K562 (cell line): ENCODE measurements at regions not wholly inside any gene's neighbourhood (a gene's known extent, or its start where the extent isn't known, plus 50 kb on each side); places are given as distances from the start of the nearest gene placed in this dataset.

ENCODE experiments used
- ATAC-seq: fragments of 200-7000 bp; cut with Tn5 transposase; 3 replicates; pipeline ENCODE4 v1.9.1; 2020; ENCODE audit warnings: moderate library complexity
- BruUV-seq: library from RNA; stranded (reverse); fragments of 400-500 nt; replicated peaks from 2 replicates; lab custom pipeline; 2021; lab: Mats Ljungman, UMichigan
- CTCF ChIA-PET: fragments of 300-600 bp; formaldehyde crosslinking; extraction: SDS; loops from one replicate; lab custom pipeline; 2021; ENCODE audit warnings: low intra/inter-chr PET ratio; lab: Yijun Ruan, JAX
- POLR2A ChIA-PET: fragments of 300-600, 350-650 bp; sonication (Branson Sonifier 250); formaldehyde crosslinking; extraction: SDS; loops from one replicate; lab custom pipeline; 2021; ENCODE audit warnings: antibody characterized with exemption, inconsistent platforms; lab: Yijun Ruan, JAX
- DNase-seq, 4 experiments: peaks; one replicate each; pipeline versions ENCODE4 v3.0.0 to v3.0.0-alpha.2; 2011 to 2018; ENCODE audit warnings: low spot score in 3 of 4, mixed read lengths in 3 of 4; ENCODE audit errors: extremely low read depth in 1 of 4
- FAIRE-seq: peaks from 2 replicates; lab custom pipeline; 2011; peaks lifted over from hg19 to GRCh38; lab: Jason Lieb, UNC
- H2AFZ ChIP-seq: 2 replicates; pipeline ENCODE4 v1.6.0; 2011; ENCODE audit warnings: low read depth, low read length, control low read depth, inconsistent platforms
- H3K27ac ChIP-seq: fragments of 200-600 bp; 3 replicates; pipeline ENCODE4 v1.8.0; 2011; ENCODE audit warnings: low read depth, mild to moderate bottlenecking, control low read depth, inconsistent platforms, low read length, moderate library complexity, mixed read lengths; ENCODE audit errors: extremely low read depth
- H3K27me3 ChIP-seq, 2 experiments: fragments of 300-600 bp in 1 of 2; 2 replicates in 1 of 2; 3 replicates in 1 of 2; pipeline versions ENCODE4 v1.6.0 to v1.8.0; 2011; ENCODE audit warnings: inconsistent platforms in 2 of 2, low read length in 2 of 2, mild to moderate bottlenecking in 1 of 2, mixed read lengths in 1 of 2, moderate library complexity in 1 of 2; ENCODE audit not compliant: control insufficient read depth in 2 of 2, insufficient read depth in 2 of 2
- H3K36me3 ChIP-seq: fragments of 300-600 bp; 3 replicates; pipeline ENCODE4 v1.8.0; 2011; ENCODE audit warnings: mild to moderate bottlenecking, low read length, inconsistent platforms; ENCODE audit not compliant: control insufficient read depth, insufficient read depth
- H3K4me1 ChIP-seq, 2 experiments: fragments of 200-600 bp in 1 of 2; replicated peaks in 1 of 2; 2 replicates in 1 of 2; 3 replicates in 1 of 2; pipeline versions ENCODE4 v1.5.1 to v1.8.0; 2011; ENCODE audit warnings: inconsistent platforms in 2 of 2, low read length in 2 of 2, mild to moderate bottlenecking in 1 of 2, mixed read lengths in 1 of 2, moderate library complexity in 1 of 2; ENCODE audit not compliant: control insufficient read depth in 2 of 2, insufficient read depth in 2 of 2
- H3K4me2 ChIP-seq: 2 replicates; pipeline ENCODE4 v1.6.1; 2011; ENCODE audit warnings: low read length, control low read depth, inconsistent platforms, mixed read lengths; ENCODE audit not compliant: insufficient read depth
- H3K4me3 ChIP-seq: fragments of 200-600 bp; sonication (generic), shearing (Covaris generic); 2 replicates; pipeline ENCODE4 v1.5.1; 2016; ENCODE audit warnings: control low read depth, inconsistent platforms
- H3K79me2 ChIP-seq: fragments of 200-600 bp; 3 replicates; pipeline ENCODE4 v1.8.0; 2011; ENCODE audit warnings: low read length, inconsistent platforms; ENCODE audit not compliant: control insufficient read depth, insufficient read depth
- H3K9ac ChIP-seq, 2 experiments: 2 replicates each; pipeline versions ENCODE4 v1.6.0 to v1.6.1; 2011; ENCODE audit warnings: low read depth in 2 of 2, low read length in 2 of 2, control low read depth in 1 of 2, inconsistent platforms in 1 of 2, mild to moderate bottlenecking in 1 of 2, mixed read lengths in 1 of 2; ENCODE audit not compliant: insufficient read depth in 1 of 2
- H3K9me1 ChIP-seq: one replicate; pipeline ENCODE4 v1.6.0; 2011; ENCODE audit warnings: inconsistent platforms, mild to moderate bottlenecking, low read length, moderate library complexity; ENCODE audit not compliant: control insufficient read depth, insufficient read depth
- H3K9me3 ChIP-seq: replicated peaks from 2 replicates; pipeline ENCODE4 v1.5.1; 2011; ENCODE audit warnings: low read depth, low read length, inconsistent platforms; ENCODE audit not compliant: control insufficient read depth, insufficient read depth
- H4K20me1 ChIP-seq: replicated peaks from 2 replicates; pipeline ENCODE4 v1.6.1; 2011; ENCODE audit warnings: low read length, inconsistent platforms, mixed read lengths; ENCODE audit not compliant: control insufficient read depth, insufficient read depth
- FOSL1 ChIP-seq: fragments of 200-800 bp; sonication (Bioruptor generic); conservative IDR thresholded peaks from 2 replicates; pipeline ENCODE4 v1.6.1; 2016; ENCODE audit warnings: missing genetic modification characterization, missing compliant biosample characterization
- MTA2 ChIP-seq: fragments of 450-650 bp; IDR thresholded peaks from 2 replicates; pipeline ENCODE4 v1.6.1; 2016; ENCODE audit warnings: low read depth
- MYC ChIP-seq, 2 experiments: fragments of 250-450 bp in 1 of 2; sonication (Bioruptor Pico) in 1 of 2; IDR thresholded peaks; 2 replicates each; pipeline versions ENCODE4 v1.5.1 to v1.6.1; 2012 to 2021; ENCODE audit warnings: low read depth in 2 of 2, borderline replicate concordance in 1 of 2, improper control_type of control experiment in 1 of 2, low read length in 1 of 2, mild to moderate bottlenecking in 1 of 2, moderate library complexity in 1 of 2
- NFE2 ChIP-seq: IDR thresholded peaks from 2 replicates; pipeline ENCODE4 v1.6.1; 2014; ENCODE audit warnings: antibody characterized with exemption, low read depth
- NRF1 ChIP-seq, 2 experiments: fragments of 450-650 bp; IDR thresholded peaks in 1 of 2; conservative IDR thresholded peaks in 1 of 2; 2 replicates each; pipeline ENCODE4 v1.6.1; 2014; ENCODE audit warnings: mild to moderate bottlenecking in 2 of 2
- POLR2G ChIP-seq: fragments of 200-400 bp; formaldehyde crosslinking; IDR thresholded peaks from 2 replicates; pipeline ENCODE4 v1.6.1; 2017; ENCODE audit warnings: low read depth, mild to moderate bottlenecking, antibody characterized with exemption, low read length, moderate library complexity
- PTBP1 ChIP-seq: fragments of 200-400 bp; formaldehyde crosslinking; IDR thresholded peaks from 2 replicates; pipeline ENCODE4 v1.6.1; 2017; ENCODE audit warnings: low read depth, low read length
- RREB1 ChIP-seq: fragments of 250-450 bp; sonication (Bioruptor Pico); IDR thresholded peaks from 2 replicates; pipeline ENCODE4 v1.4.0; 2020
- VEZF1 ChIP-seq: fragments of 200-800 bp; sonication (Bioruptor generic); IDR thresholded peaks from 2 replicates; pipeline ENCODE4 v1.6.1; 2017; ENCODE audit warnings: missing genetic modification characterization, missing compliant biosample characterization
- ZFP1 ChIP-seq: fragments of 450-650 bp; formaldehyde crosslinking; IDR thresholded peaks from 2 replicates; pipeline ENCODE4 v1.4.0; 2020; ENCODE audit warnings: mild to moderate bottlenecking, mixed read lengths
- ZNF124 ChIP-seq: sonication (generic); formaldehyde crosslinking; IDR thresholded peaks from 2 replicates; pipeline ENCODE4 v1.8.1; 2022; ENCODE audit warnings: missing genetic modification reagents
- ZNF280A ChIP-seq: fragments of 450-650 bp; IDR thresholded peaks from 2 replicates; pipeline ENCODE4 v1.6.1; 2018; ENCODE audit warnings: mild to moderate bottlenecking, low read depth; ENCODE audit not compliant: partially characterized antibody
- WGBS: fragments of 100-300 bp; shearing (Covaris generic); methylation state at CpG from one replicate; pipeline ENCODE4 v1.1.6; 2016; ENCODE audit warnings: low coverage, mixed read lengths; ENCODE audit not compliant: insufficient coverage; ENCODE audit errors: missing lambda C conversion rate; 5-methylcytosine and 5-hydroxymethylcytosine counted together
- in situ Hi-C: fragments of 300-500 bp; cut with MboI; formaldehyde crosslinking; loops from 4 replicates; pipeline ENCODE4 v1.15.0; 2018; ENCODE audit warnings: inconsistent platforms, mixed read lengths
- intact Hi-C: fragments of 100-400 bp; cut with micrococcal nuclease; formaldehyde crosslinking; loops from 2 replicates; pipeline ENCODE4 v1.14.2; 2022

GRCh38 chr2:123640685-123641335, 384.3 kb upstream of the CNTNAP5 start:
- WGBS = 0% methylated on average over 4 of the region's 4 CpGs
- no peaks in the 10 kb centered on the region for H3K9me3 ChIP-seq
- CTCF ChIA-PET = no interaction called here
- FAIRE-seq = no peak
- POLR2A ChIA-PET = no interaction called here
- H3K27ac ChIP-seq = no peak overlapping the region
- H3K36me3 ChIP-seq = no peaks in the 10 kb centered on the region
- no peak overlapping the region for H3K9ac ChIP-seq
- H3K4me3 ChIP-seq = no peak overlapping the region
- H4K20me1 ChIP-seq = no peaks in the 10 kb centered on the region
- intact Hi-C loops = no loop called here
- no peaks in the 10 kb centered on the region for H3K9me1 ChIP-seq
- no peaks in the 10 kb centered on the region for H3K4me1 ChIP-seq
- no peaks in the 10 kb centered on the region for H3K79me2 ChIP-seq
- no peak overlapping the region for H3K4me2 ChIP-seq
- DNase-seq = no peak
- no TSS peak for BruUV-seq
- no peak for ATAC-seq
- in situ Hi-C loops = no loop called here
- H2AFZ ChIP-seq = no peak overlapping the region
- H3K27me3 ChIP-seq = no peaks in the 10 kb centered on the region
- no peak for TF ChIP-seq MYC (IDR thresholded peaks at IDR 0.05; ENCODE audit: low read depth, low read length)
- no peak for TF ChIP-seq MYC (CRISPR knock-in tag; IDR thresholded peaks at IDR 0.05; ENCODE audit: borderline replicate concordance, low read depth)
- no peak for TF ChIP-seq MTA2
- TF ChIP-seq ZFP1 (CRISPR knock-in tag) = no peak
- TF ChIP-seq POLR2G = no peak
- no peak for TF ChIP-seq FOSL1 (tag)
- TF ChIP-seq RREB1 (CRISPR knock-in tag) = no peak
- TF ChIP-seq NFE2 = no peak
- TF ChIP-seq ZNF124 (CRISPR knock-in tag) = no peak
- no peak for TF ChIP-seq NRF1 (conservative IDR thresholded peaks at IDR 0.05 in 1 of 2, IDR thresholded peaks at IDR 0.05 in 1 of 2)
- TF ChIP-seq ZNF280A = no peak
- no peak for TF ChIP-seq PTBP1
- TF ChIP-seq VEZF1 (CRISPR knock-in tag) = no peak
